GM18868 (cell line): ENCODE measurements at regions not wholly inside any gene's neighbourhood (a gene's known extent, or its start where the extent isn't known, plus 50 kb on each side); places are given as distances from the start of the nearest gene placed in this dataset.
"Not testable (repeated sequence)": the region's sequence is repeated elsewhere in the genome, so short reads cannot be mapped to it uniquely, and the experiment has no call there.

ENCODE experiments used
- ATAC-seq: cut with Tn5 transposase; IDR thresholded peaks from one replicate; pipeline ENCODE4 v1.9.1; 2021; ENCODE audit warnings: mild to moderate bottlenecking, moderate library complexity; ENCODE audit not compliant: unreplicated experiment

DNA sequence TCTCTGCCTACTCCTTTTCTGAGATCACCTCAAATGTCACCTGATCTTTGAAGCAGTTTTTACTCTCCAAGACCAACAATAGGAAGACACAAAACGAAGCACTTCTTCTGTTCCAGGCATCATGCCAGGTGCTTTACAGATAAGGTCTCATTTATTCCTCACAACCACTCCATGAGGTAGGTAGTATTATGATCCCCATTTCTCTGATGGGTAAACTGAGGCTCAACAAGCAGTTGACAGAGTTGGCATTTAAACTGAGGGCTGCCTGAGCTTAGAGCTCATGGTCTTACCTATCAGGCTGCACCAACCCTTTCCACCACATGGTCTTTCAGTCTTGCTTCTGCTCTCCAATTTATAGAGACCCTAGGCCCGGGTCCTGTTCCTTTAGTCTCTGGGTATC lies 147.2 kb upstream of the JUN start:
- no peak for ATAC-seq

DNA sequence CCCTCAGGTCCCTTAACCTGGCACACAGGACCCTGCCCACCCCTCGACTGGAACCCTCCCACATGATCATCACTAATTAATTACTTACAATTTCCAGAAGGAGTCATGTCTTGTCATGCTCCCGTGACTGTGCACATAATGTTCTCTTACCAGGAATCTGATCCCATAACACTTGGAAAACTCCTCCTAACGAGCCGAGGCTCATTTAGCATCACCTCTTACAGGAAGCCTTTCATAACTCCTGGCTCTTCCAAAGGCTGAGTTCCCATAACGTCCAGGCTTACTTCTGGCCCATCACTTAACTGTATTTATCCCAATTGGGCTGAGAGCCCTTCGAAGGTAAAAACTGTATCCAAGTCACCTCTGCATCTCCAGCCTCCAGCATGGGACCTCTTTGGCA lies 147.9 kb upstream of the JUN start:
- no peak for ATAC-seq

DNA sequence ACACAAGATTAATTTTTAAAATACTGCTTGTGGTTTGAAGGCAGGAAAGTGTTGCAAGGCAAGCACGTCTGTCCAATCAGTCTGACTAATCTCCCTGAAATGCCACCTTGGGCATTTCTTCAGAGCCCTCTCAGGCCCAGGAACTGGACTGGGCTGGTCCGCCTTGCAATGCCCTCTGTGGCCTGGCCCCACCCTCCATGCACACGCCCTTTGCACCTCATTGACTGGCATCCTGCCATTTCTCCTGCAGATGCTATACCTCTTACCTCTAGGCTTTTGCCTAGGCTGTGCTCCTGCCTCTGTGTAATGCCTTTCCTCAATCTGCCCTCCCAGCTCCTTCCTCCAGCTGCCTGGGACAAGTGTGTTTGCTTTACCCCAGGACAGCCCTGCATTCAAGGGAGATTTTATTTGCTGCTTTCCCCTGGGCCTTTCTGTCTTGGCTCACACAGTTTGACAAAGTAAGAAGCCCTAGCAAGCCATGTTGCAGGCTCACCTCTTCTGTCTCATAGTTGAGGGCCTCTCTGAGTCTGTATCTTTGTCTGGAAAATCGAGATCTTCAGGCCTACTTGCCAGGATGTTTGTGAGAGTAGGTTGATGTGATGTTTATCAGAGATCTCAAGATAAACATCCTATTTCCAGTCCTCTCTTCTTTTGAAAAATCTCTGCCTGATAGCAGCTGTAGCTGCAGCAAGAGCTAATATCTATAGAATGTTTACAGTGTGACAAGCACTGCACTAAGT lies 149.2 kb upstream of the JUN start:
- ATAC-seq: no peak

DNA sequence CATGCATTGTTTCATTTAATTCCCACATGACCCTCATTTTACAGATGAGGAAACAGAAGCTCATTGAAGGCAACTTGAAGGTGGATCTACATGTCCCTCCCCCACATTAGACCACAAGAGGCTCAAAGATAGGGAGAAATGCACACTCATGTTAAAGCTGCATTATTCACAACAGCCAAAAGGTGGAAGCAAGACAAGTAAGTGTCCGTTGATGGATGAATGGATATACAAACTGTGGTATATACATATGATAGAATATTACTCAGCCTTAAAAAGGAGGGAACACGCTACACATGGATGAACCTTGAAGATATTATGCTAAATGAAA lies 149.7 kb upstream of the JUN start:
- no peak for ATAC-seq

DNA sequence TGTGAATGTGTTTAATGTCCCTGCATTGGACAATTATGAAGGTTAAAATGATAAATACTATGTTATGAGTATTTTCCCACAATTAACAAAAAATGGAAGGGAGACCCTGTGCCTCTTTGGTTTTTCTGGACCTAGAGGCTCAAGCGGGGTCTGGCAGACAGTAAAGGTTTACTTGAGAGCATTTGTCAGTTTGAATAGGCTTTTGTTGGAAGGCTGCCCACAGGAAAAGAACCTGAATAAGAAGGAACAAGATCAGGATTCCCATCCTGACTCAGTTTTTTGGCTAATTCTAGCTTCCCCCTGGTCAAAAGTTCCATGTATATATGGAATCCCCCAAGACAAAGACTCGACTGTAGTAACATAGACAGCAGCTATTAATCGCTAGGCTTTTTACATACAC lies 150.9 kb upstream of the JUN start:
- no peak for ATAC-seq

DNA sequence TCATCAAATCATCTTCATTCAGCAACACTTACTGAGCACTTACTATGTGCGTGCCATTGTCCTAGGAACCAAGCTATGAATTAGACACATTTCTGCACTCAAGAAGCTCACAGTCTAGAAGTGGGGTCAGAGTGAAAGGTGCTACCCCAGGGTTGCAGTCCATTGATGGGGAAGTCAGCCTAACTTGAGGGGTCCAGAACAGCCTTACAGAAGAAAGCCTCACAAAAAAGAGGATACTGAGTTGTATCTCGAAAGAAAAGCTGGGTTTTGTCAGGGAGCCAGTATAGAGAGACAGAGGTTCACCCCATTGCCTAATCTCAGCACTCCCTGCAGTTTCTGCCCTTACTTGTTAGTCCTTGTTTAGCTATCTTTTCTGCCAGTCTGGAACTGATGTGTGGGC lies 153.1 kb upstream of the JUN start:
- ATAC-seq: no peak

DNA sequence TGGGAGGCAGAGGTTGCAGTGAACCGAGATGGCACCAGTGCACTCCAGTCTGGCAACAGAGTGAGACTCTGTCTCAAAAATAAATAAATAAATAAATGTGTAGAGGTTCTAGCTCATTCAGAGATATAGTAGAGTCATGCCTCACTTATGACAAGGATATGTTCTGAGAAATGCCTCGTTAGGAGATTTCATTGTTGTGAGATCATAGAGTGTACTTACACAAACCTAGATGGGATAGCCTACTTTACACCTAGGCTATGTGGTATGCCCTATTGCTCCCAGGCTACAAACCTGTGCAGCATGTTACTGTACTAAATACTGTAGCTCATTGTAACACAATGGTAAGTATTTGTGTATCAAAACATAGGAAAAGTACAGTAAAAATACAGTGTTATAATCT lies 155.3 kb upstream of the JUN start:
- ATAC-seq: no peak

DNA sequence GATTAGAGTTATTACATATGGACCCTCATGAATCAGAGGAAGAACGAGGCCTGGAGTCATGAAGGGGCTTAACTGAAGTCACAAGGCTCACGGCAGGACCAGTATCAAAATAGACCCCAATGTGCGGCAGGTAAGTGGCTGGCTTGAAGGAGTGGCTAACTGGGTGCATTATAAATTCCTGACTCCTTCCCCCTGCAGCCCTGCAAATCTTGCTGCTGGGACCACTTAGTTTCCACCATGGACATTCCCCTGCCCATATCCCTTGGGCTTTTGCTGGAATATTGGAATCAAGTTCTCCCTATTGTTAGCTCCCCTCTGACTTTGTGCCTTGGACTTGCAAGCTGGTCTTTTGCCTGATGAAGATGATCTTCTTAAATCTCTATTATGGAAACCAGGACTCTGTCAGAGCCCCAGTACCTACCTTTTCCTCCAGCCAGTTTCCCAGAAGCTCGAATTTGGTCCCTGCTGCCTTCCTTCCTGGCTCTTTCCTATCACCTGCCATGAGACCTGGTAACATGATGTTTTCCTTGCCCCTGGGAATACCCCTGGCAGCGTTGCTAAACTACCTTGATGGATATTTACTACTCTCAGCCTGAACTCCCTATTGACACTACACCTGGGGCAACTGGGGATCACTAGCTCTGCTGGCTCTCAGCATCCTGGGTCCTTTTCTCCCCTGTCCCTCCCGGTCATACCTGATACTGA lies 156.0 kb upstream of the JUN start:
- no peak for ATAC-seq

DNA sequence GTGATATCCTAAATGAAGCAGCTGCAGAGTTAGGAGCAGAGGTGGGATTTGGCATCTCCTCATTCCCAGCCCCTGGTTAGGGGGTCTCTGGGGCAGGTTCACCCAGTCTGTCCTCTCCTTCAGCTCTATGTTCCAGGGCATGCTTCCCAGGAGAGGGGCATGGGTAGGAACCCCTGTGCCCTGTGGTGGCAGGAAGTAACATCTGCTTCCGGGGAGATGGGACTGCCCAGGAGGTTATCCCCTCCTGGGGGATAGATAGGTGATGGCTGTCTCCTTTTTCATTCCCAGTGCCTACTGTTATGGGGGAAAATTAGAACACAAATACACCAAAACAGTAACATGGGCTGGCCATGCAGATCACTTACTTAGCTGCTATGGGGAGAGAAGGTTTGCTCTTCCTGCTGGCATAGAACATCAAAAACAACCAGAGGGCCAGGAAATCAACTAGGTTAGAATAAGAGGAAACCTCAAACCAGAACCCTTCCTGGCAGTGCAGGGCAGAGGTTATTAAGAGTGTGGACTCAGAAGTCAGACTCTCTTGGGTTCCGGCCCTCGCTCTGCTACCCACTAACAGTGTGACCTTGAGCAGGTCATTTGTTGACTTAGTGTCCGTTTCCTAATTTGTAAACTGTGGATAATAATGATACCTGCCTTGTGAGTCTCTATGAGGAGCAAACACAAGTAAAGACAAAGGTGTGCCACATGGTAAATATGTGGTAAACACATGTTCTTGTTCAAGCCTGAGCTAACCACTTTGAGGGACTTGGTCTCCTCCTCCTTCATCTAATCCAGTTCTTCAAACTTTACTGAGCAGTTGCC lies 157.8 kb upstream of the JUN start:
- ATAC-seq: no peak

DNA sequence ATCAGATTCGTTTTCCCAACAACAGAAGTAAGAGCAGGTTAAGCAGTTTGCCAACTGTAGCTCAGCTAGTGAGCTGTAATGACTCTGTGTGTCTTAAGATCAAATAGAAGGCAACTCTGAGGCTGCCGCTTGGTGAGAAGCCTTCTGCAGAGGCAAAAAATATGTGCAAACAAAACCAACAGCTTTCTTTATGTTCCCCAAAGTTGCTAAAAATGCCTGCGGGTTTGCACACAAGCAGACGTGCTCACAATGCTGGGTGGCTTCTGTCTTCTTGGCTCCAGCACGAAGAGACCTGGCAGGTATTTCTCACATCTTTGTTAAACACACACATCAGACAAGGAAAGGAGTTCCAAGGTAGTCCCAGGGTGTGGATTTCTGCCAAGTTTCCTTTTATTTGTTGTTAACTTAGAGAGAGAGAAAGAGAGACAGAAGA lies 158.9 kb upstream of the JUN start:
- no peak for ATAC-seq

DNA sequence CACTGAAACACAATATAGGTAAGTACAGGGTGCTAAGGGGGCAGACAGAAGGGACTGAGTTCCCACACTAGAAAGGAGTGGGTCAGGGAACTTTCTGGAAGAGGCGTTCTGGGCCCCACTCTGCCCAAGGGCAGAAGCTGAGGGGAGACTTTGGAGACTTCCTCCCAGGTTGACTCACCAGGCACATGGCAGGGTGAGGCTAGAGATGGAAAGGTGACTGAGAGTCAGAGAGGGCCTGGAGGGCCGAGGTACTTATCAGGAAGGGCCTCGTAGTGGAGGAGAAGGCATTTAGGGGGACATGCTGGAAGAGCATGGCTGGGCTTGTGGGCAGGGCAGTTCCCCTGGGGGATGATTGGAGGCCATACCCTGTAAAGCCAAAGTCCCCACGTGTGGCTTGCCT lies 159.9 kb upstream of the JUN start:
- ATAC-seq: no peak

DNA sequence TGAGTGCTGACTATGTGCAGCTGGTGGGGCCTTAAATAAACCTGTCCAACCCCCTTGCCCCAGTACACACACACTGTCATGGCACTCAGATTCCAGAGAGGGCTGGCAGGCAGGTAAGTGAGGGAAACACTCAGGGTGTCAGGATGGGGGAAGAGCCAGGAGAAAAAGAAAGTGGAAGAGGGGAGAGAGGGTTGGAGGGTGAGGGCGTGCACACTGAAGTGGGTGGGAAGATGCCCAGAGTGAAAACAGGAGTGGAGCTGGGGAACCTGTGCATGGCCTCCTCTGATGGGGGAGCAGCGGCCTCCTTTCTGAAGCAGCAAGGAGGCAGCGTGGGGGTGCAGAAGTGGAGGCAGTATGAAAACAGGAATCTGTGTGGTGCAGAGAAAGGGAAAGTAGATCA lies 160.6 kb upstream of the JUN start:
- ATAC-seq: no peak

DNA sequence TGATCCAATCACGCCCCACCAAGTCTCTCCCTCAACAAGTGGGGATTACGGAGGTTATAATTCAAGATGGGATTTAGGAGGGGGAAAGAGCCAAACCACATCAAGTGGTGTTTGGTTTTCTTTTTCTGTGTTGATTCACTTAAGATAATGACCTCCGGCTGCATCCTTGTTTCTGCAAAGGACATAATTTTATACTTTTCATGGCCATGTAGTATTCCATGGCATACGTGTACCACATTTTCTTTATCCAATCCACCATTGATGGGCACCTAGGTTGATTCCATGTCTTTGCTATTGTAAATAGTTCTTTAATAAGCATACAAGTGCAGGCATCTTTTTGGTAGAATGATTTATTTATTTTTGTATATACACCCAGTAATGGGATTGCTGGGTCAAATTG lies 162.5 kb upstream of the JUN start:
- ATAC-seq: no peak

DNA sequence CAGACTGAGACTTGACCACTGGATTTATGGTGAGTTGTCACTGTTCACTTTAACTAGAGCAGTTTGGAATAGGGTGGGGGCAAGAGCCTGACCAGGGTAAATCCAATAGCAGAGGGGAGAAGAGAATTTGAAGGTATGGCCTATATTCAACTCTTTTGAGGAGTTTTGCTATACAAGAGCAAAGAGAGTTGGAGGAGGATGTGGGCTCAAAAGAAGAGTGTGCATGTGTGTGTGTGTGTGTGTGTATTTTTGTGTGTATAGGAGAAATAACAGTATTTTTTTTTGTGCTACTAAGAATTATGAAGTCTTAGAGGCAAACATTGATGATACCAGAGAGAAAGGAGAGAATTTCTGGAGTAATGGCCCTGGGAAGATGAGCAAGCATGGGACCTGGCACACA lies 164.8 kb upstream of the JUN start:
- no peak for ATAC-seq

DNA sequence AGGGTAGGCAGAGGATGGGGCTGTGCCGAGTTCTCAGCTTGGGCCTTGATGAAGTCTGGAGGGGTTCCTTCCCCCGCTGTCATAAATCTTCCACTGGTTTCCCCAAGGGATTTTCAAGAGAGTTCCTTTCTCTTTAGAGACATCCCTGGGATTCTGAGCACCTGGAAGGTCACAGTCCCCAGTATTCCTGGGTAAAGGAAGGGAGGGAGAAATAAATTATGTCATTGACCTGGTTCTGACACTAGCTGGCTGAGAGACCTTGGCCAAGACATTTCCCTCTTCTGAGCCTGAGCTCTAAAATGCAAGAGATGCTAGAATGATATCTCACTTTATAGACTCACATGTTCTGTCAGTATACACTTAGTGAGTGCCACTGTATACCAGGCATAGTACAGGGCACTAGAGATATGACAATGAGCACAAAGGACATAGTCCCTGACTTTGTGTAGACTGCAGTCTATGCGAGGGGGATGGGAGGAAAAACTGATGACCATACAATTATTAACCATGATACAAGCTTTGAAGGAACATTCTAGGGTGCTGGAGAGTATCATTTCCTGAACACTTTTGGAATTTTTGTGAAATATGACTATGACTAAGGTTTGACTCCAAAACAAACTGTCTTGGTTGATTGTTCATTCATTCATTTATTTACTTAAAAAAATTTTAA lies 165.8 kb upstream of the JUN start:
- ATAC-seq: no peak

DNA sequence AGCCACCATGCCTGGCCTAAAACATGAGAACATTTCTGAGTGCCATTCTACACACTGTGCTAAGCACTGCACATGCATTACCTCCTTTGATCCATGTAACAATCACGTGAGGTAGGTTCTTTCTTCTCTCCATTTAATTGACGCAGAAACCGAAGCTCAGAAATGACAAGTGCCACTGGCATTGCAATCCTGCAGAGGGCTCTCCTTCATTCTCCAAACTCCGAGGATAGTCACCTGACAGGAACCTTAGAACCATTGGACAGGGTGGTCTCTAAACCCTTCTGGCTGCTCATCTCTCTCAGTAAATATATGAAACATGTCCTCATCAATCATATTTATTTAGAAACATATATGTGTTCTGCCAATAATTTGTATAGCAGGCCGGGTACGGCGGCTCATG lies 167.1 kb upstream of the JUN start:
- ATAC-seq: no peak

DNA sequence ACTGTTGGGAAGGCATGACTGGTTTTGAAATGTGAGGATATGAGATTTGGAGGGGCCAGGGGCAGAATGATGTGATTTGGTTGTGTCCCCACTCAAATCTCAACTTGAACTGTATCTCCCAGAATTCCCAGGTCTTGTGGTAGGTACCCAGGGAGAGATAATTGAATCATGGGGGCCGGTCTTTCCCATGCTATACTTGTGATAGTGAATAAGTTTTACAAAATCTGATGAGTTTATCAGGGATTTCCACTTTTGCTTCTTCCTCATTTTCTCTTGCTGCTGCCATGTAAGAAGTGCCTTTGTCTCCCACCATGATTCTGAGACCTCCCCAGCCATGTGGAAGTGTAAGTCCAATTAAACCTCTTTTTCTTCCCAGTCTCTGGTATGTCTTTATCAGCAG lies 170.1 kb upstream of the JUN start:
- not testable (repeated sequence) for ATAC-seq

DNA sequence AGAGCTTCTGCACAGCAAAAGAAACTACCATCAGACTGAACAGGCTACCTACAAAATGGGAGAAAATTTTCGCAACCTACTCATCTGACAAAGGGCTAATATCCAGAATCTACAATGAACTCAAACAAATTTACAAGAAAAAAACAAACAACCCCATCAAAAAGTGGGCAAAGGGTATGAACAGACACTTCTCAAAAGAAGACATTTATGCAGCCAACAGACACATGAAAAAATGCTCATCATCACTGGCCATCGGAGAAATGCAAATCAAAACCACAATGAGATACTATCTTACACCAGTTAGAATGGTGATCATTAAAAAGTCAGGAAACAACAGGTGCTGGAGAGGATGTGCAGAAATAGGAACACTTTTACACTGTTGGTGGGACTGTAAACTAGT lies 179.4 kb upstream of the JUN start:
- ATAC-seq: not testable (repeated sequence)

DNA sequence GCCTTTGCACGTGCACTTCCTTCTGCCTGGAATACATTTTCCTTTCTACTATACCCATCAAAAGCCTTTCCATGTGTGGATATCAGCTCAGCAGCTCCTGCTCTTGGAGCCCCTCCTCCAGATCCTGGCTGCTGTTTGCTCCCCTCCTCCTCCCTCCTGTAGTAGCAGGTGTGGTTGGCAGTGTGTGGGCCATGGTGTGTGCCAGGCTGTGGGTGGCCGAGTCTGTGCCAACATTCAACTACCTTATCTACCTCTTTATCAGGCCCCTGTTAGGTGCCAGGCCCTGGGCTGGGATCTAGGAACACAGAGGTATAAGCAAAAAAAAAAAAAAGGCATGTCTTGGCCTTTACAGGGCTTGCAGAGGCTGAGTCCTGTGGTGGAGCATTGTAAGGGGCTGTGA lies 180.6 kb upstream of the JUN start:
- ATAC-seq: no peak

DNA sequence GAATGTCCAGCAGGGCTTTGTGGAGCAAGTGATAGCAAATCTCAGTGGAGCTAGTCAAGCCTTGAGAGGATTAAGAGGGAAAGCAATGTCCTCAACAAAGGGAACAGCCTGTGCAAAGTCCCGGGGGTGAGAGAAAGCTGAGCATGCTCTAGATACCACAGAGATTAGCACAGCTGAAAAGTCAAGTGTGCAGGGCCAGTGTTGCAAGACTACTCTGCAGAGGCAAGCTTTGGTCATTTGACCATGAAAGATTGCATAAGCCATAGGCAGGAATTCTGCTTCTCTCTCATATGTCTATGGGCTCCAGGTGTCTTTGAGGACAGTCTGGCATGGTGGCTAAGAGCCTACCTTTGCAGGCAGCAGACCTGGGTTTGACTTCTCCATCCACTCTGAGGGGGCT lies 181.0 kb upstream of the JUN start:
- ATAC-seq: no peak

DNA sequence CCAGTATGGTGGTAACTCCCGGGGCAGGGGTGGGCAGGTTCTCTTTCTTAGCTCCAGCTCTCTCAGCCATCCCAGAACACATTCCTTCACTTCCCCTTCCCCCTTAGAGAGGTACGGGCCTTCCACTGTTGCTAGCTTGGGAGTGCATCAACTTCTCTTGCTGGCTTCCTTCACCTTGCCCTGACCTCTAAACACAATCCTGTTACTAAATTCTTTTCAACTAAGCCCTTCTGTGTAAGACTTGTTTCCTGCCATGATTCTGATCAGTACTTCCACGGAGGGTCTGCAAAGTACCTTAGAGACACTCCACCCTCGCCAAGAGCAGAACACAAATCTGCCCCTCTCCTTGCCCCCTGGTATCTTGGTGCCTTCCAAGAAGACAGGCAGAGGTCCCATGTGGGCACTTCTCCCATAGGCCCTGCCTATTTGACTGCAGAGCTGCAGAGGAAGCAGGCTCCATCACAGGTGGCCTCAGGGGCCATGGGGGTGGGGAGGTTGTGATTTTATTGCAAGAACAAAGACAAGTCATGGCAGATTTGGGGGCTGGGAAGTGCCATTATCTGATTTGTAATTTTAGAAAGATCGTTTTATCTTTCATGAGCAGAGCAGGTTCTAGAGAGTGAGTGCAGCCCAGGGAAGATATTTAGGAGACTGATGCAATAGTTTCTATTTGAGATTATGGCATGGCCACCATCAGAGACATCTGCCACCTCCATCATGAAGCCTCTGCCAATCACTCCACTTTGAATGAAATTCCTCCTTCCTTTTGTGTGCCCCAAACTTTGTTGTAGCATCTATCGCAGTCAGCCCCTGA lies 182.5 kb upstream of the JUN start:
- ATAC-seq: no peak
